ENCODE measurements at regions not wholly inside any gene's neighbourhood (a gene's known extent, or its start where the extent isn't known, plus 50 kb on each side); places are given as distances from the start of the nearest gene placed in this dataset.

DNA sequence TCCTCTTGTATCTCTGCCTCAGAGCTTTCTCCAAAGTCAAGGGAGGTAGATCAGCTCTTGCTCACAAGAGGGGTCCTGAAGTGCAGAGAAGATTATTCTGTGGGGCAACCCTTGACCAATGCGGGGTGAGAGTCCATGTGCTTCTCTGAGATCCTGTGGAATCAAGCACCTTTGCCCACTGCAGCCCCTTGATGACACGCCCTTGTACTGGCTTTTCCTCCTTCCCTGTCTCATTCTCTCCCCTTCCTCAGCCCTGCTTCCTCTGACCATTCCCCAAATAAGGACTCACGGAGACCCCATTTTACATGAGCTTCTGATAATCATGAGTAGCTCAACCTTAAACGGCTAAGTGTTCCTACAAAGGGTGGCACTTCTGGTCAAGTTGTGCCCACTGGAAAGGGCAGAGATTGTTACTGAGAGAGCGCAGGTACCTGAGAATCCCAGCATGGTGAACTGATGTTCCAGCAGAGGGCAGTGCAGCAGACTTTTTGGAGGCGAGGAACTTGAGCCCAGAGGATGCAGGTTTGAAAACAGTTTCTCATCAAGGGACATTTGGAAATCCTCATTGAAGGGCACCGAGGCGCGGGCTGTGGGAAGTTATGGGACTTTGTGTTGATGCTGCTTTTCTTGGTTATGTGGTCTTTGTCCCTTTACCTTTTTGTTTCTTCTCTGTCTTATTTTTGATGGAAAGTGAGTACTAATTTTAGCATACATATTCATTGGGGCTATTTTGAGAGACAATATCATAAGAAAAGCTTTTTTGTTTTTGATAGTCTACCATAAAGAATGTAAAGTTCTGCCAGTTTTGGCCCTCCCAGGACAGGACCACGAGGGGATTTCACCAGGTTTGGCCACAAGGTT, 201.3 kb downstream of the RBM46 start:
- Mint-ChIP-seq H3K9me3 (ENCODE audit: low read depth, unreplicated experiment) (no peaks in the 10 kb centered on the region), H3K27ac (ENCODE audit: unreplicated experiment) (no peak overlapping the region), H3K36me3 (ENCODE audit: insufficient read depth, unreplicated experiment) (no peaks in the 10 kb centered on the region), H3K4me1 (ENCODE audit: low read depth, unreplicated experiment) (no peaks in the 10 kb centered on the region), H3K27me3 (ENCODE audit: unreplicated experiment) (no peaks in the 10 kb centered on the region), H3K4me3 (ENCODE audit: low read depth, unreplicated experiment) (no peak overlapping the region)
- BruUV-seq (replicated peaks): no TSS peak
- intact Hi-C loops (cut with micrococcal nuclease; ENCODE audit: unreplicated experiment): loop anchor here (1.0 to 2.0 kb wide), 3 partner anchors 128 to 388 kb away; no protein-coding TSS in a partner anchor
- peak; percentile 50 for DNase-seq
- TF ChIP-seq, protein P1, sequence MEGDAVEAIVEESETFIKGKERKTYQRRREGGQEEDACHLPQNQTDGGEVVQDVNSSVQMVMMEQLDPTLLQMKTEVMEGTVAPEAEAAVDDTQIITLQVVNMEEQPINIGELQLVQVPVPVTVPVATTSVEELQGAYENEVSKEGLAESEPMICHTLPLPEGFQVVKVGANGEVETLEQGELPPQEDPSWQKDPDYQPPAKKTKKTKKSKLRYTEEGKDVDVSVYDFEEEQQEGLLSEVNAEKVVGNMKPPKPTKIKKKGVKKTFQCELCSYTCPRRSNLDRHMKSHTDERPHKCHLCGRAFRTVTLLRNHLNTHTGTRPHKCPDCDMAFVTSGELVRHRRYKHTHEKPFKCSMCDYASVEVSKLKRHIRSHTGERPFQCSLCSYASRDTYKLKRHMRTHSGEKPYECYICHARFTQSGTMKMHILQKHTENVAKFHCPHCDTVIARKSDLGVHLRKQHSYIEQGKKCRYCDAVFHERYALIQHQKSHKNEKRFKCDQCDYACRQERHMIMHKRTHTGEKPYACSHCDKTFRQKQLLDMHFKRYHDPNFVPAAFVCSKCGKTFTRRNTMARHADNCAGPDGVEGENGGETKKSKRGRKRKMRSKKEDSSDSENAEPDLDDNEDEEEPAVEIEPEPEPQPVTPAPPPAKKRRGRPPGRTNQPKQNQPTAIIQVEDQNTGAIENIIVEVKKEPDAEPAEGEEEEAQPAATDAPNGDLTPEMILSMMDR (IDR thresholded peaks at IDR 0.05; ENCODE audit: unreplicated experiment): peak; percentile 36
- CTCF ChIA-PET: no interaction called here

DNA sequence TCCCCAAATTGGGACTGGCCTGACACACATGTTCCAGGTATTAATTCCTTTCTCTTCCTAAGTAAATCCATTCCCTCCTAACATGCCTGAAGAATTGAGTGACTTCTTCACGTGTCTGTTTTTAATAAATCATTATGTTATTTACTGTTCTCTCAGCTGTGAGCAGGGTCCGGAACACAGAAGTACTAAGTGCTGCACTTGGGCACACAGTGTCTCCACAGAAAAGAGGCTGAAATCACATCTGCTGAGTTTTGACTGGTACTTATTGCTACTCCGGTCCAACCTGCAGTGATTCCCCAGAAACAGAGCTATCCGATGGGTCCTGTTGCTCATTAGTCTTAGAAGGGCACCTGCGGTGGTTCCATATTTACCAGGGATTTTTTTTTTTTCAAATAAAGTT, 202.6 kb downstream of the RBM46 start:
- no TSS peak for BruUV-seq (replicated peaks)
- Mint-ChIP-seq H3K4me1 (ENCODE audit: low read depth, unreplicated experiment) (no peaks in the 10 kb centered on the region), H3K9me3 (ENCODE audit: low read depth, unreplicated experiment) (no peaks in the 10 kb centered on the region), H3K36me3 (ENCODE audit: insufficient read depth, unreplicated experiment) (no peaks in the 10 kb centered on the region), H3K27me3 (ENCODE audit: unreplicated experiment) (no peaks in the 10 kb centered on the region), H3K4me3 (ENCODE audit: low read depth, unreplicated experiment) (no peak overlapping the region), H3K27ac (ENCODE audit: unreplicated experiment) (no peak overlapping the region)
- TF ChIP-seq, protein P1 (IDR thresholded peaks at IDR 0.05; ENCODE audit: unreplicated experiment): no peak
- CTCF ChIA-PET: no interaction called here
- intact Hi-C loops (cut with micrococcal nuclease; ENCODE audit: unreplicated experiment): loop anchor here (2.0 kb wide), 1 partner anchor 387 kb away; no protein-coding TSS in a partner anchor
- DNase-seq: no peak

DNA sequence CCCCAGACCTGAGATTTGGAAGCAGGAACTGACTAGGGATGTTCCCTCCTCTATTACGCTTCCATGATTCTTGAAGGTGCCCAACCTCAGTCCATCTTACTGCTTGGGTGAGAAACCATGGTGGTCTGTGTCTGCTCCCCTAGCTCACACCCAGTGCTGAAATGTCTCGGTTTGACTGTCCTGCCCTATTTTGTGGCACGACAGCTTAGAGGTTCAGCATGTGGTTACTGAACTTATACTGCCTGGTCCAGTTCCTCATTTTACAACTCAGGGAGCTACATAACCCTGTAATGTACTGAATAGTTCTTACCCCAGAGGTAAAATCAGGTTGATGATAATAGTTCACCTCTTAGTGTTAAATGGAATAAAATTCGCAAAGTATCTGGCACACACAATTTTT, 203.1 kb downstream of the RBM46 start:
- CTCF ChIA-PET: no interaction called here
- Mint-ChIP-seq H3K27ac (ENCODE audit: unreplicated experiment) (no peak overlapping the region), H3K4me1 (ENCODE audit: low read depth, unreplicated experiment) (no peaks in the 10 kb centered on the region), H3K9me3 (ENCODE audit: low read depth, unreplicated experiment) (no peaks in the 10 kb centered on the region), H3K36me3 (ENCODE audit: insufficient read depth, unreplicated experiment) (no peaks in the 10 kb centered on the region), H3K27me3 (ENCODE audit: unreplicated experiment) (no peaks in the 10 kb centered on the region), H3K4me3 (ENCODE audit: low read depth, unreplicated experiment) (no peak overlapping the region)
- TF ChIP-seq, protein P1 (IDR thresholded peaks at IDR 0.05; ENCODE audit: unreplicated experiment): no peak
- no peak for DNase-seq
- BruUV-seq (replicated peaks): no TSS peak
- intact Hi-C loops (cut with micrococcal nuclease; ENCODE audit: unreplicated experiment): no loop called here

DNA sequence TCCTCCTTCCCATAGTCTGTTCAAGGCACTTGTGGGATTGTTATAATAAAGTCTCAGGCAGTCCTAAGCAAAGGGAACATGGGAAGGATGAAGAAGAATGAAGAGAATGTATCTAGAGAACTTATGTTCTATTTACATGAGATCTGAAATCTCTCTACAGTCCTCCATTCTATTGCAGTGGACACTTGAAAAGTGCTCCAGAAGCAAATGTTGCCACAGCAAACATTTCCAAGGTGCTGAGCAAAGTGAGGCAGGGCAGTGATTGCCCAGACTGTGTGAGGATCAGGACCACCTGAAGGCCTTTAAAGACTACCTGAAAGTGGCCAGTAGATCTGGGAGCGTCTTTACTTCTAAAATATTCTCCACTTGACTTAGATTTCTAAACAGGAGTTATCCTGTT, 203.5 kb downstream of the RBM46 start:
- H3K4me1 Mint-ChIP-seq (ENCODE audit: low read depth, unreplicated experiment): no peaks in the 10 kb centered on the region
- no peak for DNase-seq
- intact Hi-C loops (cut with micrococcal nuclease; ENCODE audit: unreplicated experiment): no loop called here
- no peak overlapping the region for H3K4me3 Mint-ChIP-seq (ENCODE audit: low read depth, unreplicated experiment)
- CTCF ChIA-PET: no interaction called here
- no peaks in the 10 kb centered on the region for H3K36me3 Mint-ChIP-seq (ENCODE audit: insufficient read depth, unreplicated experiment)
- no peak overlapping the region for H3K27ac Mint-ChIP-seq (ENCODE audit: unreplicated experiment)
- BruUV-seq (replicated peaks): no TSS peak
- no peaks in the 10 kb centered on the region for H3K27me3 Mint-ChIP-seq (ENCODE audit: unreplicated experiment)
- H3K9me3 Mint-ChIP-seq (ENCODE audit: low read depth, unreplicated experiment): no peaks in the 10 kb centered on the region
- TF ChIP-seq, protein P1 (IDR thresholded peaks at IDR 0.05; ENCODE audit: unreplicated experiment): no peak
